NK-92 treated with Interleukin-12 subunit alpha and Interleukin-12 subunit beta, amount 100 ng/mL, for 24 hours (cell line): ENCODE measurements at regions not wholly inside any gene's neighbourhood (a gene's known extent, or its start where the extent isn't known, plus 50 kb on each side); places are given as distances from the start of the nearest gene placed in this dataset.

Source experiments
- DNase-seq: peaks from one replicate; lab custom pipeline; 2025; lab: John Stamatoyannopoulos, UW

- no peak for DNase-seq
Observed at GRCh38 chr1:29460041-29460610, 223.8 kb downstream of the PTPRU start.

- no peak for DNase-seq
Observed at GRCh38 chr1:29459620-29459945, 223.3 kb downstream of the PTPRU start.

- DNase-seq, result no peak
Observed at GRCh38 chr1:29458737-29459619, 222.7 kb downstream of the PTPRU start.

DNA sequence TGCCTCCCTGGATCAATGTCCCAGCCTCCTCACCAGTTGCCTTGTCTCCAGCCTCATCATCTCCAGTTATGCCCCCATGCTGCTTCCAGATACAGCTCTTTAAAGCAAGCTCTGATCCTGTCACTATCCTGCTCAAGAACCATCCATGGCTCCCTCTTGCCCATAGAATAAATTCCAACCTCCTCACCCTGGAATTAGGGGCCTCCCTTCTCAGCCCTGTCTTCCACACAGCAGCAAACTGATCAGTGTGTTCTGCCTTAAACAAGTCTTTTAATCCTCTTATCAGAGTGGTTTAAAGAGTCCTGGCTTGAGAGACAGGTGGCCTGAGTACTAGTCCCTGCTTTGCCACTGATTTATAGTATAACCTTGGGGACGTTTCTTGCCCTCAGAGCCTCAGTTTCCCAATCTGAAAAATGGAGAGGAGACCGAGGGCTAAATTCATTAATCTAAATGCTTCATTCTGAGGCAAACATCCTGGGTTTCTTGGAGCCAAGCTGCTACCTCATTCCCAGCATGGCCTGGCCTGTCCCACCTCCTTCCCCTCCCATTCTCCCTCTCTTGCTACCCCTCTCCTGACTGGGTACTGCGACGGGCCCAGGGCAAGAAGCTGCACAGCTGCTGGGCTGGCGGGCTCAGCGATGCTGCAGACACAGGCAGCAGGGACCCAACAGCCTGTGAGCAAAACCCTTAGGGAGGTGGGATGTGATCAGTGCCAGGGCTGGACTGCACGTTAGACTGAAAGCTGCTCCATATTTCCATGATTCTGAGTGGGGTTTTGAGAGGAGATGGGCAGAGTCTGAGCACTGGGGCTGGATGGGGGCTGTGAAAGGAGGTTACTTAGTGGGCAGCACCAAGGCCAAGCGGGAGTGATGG lies 221.4 kb downstream of the PTPRU start:
- DNase-seq, result no peak

DNA sequence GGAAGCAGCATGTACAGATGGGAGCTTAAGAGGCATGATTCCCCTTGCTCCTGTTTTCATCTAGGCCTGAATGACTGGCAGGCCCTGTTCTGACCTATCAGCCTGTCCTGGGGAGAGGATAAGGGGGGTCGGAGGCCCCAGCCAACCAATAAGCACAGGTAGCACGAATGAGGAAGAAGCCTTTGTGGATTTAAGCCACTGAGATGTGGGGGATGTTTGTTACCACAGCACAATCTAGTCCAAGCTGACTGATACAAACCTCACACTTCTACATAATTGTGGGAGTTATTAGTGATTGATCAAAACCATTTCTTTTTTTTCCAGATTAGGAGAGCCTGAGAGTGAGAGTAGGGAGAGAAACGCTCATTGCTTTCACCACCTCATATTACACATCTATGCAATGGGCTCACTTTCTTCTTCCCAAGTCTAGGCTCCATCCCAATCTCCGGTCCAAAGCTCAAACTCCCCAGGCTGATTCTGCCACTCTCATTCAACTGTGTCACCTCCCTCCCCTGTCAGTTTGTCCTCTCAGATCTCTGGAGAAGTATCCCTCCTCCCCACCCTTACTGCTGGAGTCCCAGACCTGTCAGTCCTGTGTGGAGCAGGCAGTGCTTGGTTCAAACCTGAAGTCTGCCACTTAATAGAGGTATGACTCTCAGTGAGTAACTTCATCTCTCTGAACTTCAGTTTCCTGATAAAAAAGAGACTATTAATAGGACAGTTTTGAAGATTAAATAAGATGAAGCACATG lies 220.5 kb downstream of the PTPRU start:
- DNase-seq, result no peak

- no peak for DNase-seq
Observed at GRCh38 chr1:29455781-29456180, 219.5 kb downstream of the PTPRU start.

GRCh38 chr1:29454616-29455380 lies 218.5 kb downstream of the PTPRU start:
- DNase-seq, result no peak

- DNase-seq, result no peak
Observed at GRCh38 chr1:29453502-29454240, 217.3 kb downstream of the PTPRU start.

DNA sequence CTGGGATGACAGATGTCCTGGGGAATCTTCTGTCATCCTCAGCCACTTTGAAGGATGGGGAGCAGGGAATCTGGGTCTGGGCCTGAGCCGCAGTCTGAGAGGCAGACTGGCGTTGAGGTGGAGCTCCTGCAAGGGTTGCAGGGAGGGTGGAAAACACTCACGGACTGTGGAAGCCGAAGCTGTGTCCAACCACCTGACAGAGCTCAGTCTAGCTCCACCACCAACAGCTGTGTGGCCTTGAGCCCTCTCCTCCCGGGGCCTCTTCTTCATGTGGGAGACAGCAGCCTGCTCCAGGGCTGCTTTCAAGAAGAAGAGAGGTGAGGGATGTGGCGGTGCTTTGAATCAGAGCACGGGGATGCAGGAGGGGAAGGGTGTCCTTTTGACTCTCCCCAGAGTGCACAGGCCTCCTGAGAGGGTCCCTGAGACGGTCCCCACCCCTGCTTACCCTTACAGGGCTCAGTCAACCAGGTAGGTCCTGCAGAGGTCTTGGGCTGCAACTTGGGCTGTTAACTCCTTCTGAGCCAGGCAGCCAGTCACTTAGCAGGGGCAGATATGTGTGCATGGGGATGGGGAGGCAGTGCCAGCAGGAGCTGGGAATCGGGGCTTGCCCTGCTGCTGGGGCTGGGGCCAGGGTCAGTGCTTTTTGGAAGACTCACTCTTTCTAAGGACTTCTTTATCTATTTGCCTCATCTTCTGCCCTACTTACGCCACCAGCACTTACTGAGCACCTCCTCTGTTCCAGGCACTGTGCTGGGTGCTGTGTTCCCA lies 216.3 kb downstream of the PTPRU start:
- DNase-seq, result no peak

DNA sequence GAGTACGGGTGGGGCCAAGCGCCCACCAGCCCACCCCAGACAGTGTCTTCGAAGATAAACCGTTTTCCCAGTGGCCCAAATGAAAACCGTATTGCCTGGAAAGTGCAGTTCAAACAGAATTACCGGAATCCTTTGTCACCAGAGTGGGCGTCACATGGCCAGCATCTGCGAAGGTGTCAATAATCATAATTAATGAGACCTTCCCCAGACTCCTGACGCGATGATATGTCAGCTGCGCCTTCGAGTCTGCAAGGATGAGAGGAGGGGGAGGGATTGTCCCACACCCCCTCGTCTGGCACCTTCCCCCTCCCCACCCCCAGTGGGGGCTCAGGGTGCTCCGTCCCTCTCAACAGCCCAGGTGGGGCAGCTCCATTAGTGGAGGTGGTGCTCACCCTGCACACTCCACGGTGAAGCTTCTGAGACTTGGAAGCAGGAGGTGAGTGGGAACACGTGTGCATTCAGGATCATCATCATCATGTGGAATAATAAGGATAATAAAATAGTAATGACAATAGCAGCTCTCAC lies 215.1 kb downstream of the PTPRU start:
- no peak for DNase-seq

DNA sequence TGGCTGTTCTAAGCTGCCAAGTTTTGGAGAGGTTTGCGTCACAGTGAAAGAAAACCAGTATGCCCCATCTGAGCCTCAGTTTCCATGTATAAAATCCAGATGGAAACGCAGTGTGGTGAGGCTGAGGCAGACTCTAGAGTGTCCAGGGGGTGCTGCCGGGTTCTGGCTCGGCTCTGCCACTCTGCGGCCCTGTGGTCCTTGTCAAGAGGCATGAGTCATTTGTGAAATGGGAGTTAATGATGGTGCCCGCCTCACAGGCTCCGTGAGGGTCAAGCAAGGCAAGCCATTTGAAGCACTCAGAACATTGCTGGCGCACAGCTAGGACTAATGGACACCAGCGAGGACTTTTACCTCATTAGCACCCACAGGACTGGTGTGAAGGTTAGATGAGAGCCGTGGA lies 214.3 kb downstream of the PTPRU start:
- no peak for DNase-seq

DNA sequence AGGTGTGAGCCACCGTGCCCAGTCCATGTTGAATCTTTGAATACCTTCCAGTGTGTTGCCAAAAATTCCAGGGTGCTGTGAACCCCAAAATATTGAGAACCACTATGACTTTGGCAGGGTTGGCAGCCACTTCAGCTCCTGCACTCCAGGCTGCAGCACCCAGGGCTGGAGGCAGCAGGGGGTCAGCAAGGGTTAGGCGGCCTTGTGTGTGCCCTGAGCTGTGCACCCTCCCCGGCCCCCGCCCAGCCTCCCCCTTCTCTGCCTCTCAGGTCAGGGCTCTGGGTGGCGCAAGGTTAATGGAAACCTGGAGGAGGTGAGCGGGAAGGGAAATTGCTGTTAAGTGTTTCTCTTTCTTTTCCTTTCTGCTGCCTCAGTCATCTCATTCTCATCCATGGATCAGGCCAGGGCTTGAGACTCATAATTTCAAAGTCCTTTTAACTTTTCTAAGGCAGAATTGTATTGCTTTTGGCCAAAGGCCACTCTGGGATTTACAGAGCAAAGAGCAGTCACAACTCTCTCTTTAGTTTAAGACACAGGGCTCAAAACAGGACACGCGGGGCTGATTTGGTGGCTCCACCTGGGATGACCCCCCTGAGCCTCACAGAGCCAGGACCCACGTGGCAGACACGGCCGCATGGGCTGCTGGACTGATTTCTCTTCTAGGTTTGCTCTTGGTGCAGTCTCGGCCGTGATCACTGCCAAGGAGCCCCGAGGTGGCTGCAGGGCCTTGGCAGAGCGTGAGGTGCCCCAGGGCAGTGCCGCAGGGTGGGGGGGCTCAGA lies 212.3 kb downstream of the PTPRU start:
- DNase-seq, result no peak

DNA sequence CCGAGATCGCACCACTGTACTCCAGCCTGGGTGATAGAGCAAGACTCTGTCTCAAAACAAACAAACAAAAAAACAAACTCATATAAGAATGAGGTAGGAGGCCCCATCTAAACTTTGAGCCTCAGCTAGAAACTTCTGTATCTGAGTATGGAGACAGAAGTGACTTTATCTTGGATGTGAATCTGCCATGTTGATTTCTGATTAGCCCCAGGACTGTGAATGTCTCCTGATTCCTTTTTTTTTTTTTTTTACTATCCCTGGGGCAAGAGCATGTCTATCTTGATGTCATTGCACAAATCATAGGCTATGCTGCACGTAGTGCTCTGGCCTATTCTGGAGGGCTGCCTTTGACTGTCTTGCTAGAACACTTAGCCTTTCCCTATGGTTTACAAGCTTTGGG lies 211.0 kb downstream of the PTPRU start:
- no peak for DNase-seq

DNA sequence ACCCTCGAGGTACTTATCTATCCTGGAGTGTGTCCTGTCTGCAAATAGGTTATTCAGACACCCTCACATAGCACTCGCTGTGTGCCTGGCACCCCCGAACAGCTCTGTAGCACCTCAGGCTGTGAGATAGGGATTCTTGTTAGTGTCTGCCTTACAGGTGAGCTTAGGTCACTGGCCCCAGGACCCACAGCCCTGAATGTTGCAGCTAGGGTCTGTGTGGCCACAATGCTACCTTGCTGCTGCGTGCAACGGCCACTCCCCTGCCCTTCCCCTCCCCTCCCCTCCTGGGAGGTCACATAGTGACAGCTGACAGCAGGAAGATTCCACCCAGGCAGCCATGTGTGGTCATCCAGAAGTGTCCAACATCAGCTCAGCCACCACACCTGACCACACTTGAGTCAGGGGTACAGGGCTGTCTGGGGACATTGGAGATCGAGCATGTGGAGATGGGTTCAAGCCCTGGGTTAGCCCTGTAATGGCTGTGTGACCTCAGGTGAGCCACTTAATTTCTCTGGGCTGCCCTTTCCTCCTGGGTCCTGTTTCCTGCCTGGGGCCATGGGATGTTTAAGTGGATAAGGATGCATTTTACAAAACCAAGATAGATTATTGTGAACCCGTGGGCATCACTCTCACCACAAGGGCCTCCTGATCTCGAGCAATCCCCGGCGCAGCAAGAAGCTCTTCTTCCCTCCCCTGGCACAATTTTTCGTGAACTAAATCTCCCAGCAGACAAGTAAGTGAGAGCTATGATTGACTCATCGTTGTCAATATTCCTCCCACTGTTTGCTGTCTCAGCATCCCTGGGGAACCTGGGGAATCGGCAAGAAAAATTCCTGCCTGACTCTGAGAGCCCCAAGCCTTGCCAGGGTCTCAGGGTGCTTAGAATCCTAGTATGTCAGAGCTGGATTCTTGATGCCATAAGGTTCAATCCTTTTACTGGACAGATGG lies 208.7 kb downstream of the PTPRU start:
- no peak for DNase-seq

DNA sequence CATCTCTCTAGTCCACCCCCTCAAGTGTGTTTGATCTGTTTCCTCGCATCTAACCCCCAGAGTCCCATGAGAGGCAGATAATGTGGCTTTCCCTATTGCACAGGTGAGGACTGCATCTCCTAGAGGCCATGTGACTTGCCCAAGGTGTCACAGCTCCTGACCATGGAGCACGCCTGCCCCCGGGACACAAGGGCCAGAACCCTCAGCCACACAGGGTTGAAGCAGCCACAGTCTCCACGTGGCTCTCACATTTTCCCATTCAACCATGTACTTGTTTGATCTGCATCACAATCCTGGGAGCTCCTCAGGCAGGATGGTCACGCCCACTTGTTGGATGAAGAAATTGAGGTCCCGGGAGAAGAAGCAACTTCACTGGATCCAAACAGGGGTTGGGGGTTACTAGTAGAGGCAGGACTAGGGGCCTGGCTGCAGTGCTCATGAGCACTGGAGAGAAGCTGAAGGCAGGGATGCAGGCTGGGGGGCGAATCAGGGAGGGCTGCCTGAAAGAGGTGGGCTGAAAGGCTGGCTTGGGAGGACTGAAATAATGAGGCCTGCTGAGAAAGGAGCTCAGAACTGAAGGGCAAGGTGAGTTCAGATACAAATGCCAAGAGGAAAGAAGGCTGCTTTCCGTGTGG lies 207.9 kb downstream of the PTPRU start:
- DNase-seq, result no peak

DNA sequence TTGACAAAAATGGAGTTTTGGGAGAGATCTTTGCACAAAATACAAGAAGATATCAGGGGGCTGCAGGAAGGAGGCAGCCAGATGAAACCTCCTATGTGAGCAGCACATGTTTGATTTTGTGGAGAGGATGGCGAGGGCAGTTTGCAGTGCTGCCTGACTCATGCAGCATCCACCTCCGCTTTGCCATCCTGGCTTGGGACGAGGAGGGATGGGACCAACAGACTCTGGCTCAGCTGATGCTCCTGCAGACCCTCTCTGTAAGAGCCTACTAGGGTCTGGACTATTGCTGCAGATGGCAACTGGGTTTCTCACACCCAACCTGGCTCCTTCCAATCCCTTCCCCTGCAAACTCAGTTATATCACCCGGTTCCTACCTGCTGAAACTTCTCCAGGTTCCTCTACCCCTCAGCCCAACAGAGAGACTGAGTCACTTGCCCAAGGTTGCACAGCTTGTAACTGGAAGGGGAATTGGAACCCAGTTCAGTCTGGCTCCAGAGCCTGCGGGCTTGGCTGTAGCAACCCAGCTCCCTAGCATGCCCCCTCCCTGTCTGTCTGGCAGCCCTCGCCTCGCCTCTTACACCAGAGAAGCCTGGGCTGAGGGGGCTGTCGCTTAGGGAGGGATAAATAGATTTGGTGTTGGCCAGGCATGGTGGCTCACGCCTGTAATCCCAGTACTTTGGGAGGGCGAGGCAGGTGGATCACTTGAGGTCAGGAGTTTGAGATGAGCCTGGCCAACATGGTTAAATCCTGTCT lies 205.8 kb downstream of the PTPRU start:
- no peak for DNase-seq
